ENCODE measurements at regions not wholly inside any gene's neighbourhood (a gene's known extent, or its start where the extent isn't known, plus 50 kb on each side); places are given as distances from the start of the nearest gene placed in this dataset.

GRCh38 chr14:100393362-100393761, 70.2 kb downstream of the SLC25A47 start:
- no peak for TF ChIP-seq POLR2A (IDR thresholded peaks at IDR 0.05; ENCODE audit: extremely low read depth, insufficient read length)
- TF ChIP-seq CTCF (IDR thresholded peaks at IDR 0.05; ENCODE audit: low read depth, low read length) = no peak
- no peak for TF ChIP-seq MAX (IDR thresholded peaks at IDR 0.05; ENCODE audit: low read depth, low read length)
